Middle frontal gyrus (tissue), 1 donor: ENCODE measurements at regions not wholly inside any gene's neighbourhood (a gene's known extent, or its start where the extent isn't known, plus 50 kb on each side); places are given as distances from the start of the nearest gene placed in this dataset.

ENCODE experiments used
- DNase-seq: peaks from one replicate; pipeline ENCODE4 v3.0.0-alpha.2; 2015; ENCODE audit warnings: low spot score; ENCODE audit errors: extremely low spot score

DNA sequence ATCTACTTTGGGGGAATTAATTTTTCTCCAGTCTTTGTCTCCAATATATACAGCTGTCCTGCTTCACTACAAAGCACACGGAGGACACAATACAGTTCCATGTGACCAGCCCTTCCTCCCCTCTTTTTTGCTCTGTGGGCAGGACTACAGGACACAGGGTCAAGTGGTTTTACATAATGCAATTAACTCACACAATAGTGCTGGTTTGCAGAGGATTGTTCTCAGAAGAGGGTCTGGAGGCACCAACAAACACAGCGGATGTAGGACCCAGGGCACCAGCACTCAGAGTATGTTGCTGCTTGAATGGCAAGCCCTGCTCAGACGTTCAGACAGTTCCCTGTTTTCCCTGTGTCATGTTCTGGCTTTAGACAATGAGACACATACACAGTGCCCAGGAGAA, 52.0 kb upstream of the NPTX2 start:
- DNase-seq = no peak

DNA sequence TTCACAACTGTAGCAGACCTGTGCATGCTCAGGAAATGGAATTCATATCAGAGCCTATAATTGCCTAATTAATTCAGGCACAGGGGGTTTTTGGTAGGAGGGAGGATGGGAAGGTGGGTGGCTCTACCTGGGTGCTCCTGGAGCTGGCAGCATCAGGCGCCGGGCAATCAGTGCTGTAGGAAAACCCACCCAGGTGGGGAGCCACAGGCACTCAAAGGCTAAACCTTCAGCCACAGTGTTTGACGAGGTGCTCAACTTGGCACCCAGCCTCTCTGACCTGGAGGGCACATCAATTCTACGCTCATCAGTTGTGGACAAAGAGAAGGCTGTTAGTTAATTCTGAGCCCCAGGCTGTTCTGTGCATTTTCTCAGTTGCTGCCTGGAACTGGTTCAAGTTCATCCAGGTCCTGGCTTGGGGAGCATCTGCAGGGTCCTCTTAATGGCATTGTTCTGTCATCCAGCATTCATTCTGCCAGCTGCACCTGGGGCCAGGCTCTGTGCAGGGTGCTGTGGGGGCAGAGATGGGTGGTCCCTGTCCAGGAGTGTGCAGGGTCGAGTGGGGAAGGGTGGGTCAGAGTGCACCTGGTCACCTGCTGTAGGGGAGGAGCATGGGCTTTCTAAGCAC, 54.1 kb upstream of the NPTX2 start:
- no peak for DNase-seq

DNA sequence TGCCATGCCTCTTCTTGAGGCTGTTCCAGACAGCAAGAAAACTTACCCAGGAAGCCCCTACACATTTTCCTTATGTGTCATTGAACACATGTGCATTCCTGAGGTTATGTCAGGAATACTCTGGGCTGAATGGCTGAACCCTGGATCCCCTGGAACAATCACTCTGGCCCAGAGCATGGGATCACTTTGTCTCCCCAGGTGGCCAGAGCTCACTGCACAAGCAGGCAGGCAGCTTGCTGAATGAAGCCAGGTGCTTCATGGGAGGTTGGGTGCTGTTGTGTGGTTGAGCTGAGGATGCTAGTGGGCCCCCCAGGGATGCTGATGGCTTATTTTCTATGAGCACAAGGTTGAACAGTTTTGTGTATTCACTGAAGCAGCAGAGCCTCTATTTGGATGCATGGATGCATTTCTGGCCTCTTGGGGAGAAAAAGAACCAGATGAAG, 54.7 kb upstream of the NPTX2 start:
- DNase-seq = no peak

GRCh38 chr7:98559958-98560357, 57.1 kb upstream of the NPTX2 start:
- DNase-seq = no peak

- no peak for DNase-seq
These were observed 57.9 kb upstream of the NPTX2 start for GRCh38 chr7:98559219-98559618.

DNA sequence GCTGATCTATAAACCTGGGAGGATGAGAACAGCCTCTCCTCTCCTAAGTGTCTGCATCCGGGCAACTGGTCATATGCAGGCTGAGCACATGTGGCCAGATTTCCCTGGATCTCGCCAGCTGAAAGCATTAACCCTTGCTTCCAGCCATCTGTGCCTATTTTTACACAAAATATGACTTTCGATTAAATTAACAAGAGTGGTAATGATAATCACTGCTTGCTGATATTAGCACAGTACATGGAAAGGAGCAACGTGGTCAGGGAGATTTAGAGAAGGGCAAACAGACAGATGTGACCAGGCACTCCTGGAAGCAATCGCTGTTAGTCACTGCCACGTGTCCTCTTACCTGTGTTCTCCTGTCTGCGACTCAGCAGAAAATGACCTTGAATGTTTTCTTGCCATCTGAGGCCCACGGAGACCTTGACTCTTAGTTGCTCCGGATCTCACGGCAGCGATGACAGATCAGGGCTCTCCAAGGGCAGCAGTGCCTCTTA, 59.5 kb upstream of the NPTX2 start:
- no peak for DNase-seq

DNA sequence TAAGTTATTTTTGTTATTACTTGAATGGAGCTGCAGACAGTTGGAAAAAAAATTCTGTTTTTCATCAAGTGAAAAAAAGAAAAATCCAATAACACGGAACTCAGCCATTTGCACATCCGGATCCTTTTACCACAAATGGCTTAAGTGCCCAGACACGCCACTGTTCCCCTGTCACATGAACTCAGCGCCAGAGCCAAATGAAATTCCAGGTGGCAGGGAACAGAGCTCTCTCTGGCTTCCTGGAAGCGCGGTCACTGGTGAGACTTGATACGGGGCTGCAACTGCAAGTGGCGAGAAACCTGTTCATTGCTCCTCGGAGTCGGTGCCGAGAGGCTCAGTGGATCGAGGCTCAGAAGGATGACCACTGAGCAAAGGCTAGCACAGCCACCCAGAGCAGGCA, 60.8 kb upstream of the NPTX2 start:
- no peak for DNase-seq

GRCh38 chr7:98555403-98555802, 61.7 kb upstream of the NPTX2 start:
- DNase-seq = no peak

- DNase-seq = no peak
These were observed 63.4 kb upstream of the NPTX2 start for GRCh38 chr7:98553666-98554065.

- DNase-seq = no peak
These were observed 65.3 kb upstream of the NPTX2 start for GRCh38 chr7:98551611-98552273.

DNA sequence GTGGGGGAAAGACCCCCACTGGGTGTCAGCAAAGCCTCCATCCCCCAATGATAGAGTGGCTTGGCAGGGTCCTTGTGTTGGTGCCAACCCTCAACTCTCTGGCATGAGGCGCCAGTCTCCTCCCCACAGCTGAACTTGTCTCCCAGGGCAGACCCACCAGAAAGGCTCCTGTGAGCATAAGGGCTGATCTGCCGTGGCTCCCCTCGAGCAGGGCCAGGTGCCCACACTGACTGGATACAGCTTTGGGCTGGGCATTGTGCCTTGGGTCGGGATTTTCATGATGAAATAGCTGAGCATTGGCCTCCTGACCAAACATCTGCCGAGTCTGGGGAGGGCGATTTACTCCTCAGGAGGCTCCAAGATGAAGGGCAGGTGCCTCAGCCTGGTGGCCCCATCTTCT, 68.1 kb upstream of the NPTX2 start:
- DNase-seq = no peak

DNA sequence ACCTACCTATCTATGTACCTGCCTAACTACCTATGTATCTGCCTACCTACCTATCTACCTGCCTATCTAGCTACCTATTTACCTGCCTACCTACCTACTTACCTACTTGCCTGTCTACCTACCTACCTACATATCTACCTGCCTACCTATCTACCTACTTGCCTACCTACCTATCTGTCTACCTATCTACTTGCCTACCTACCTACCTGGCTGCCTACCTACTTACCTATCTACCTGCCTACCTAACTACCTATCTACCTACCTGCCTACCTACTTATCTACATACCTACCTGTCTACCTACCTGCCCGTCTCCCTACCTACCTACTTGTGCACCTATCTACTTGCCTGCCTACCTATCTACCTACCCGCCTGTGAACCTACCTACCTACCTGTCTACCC, 68.7 kb upstream of the NPTX2 start:
- DNase-seq = no peak

- no peak for DNase-seq
These were observed 76.0 kb upstream of the NPTX2 start for GRCh38 chr7:98541101-98541500.

DNA sequence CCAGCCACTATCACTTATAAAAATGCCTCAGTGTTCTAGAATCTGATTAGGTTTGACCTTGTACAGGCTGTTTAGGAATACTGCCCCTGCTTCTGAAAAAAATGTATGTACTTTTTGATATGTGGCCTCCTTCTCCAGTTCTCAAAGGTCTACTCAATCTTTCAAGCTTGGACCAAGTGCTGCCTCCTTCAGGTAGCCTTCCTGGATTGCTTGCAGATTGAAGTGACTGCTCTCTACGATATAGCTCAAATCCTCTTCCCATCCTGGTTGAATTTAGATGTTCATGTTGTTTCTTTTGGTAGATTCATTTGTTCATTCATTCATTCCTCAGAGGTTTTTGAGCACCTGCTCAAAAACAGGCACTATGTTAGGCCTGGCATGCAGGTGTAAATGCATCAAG, 77.2 kb upstream of the NPTX2 start:
- no peak for DNase-seq

DNA sequence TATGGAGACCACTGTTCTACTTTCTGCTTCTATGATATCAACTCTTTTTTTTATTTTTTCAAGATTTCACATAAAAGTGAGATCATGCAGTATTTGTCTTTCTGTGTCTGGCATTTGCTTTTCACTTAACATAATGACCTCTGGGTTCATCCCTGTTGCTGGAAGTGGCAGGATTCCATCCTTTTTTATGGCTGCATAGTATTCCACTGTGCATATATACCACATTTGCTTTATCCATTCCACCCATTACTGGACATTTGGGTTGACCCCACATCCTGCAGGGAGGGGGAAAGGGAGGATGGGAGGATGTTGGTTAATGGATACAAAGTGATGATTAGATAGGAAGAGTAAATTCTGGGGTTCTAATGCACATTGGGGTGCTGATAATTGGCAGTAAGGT, 80.3 kb upstream of the NPTX2 start:
- DNase-seq = no peak

GRCh38 chr7:98534493-98534892, 82.6 kb upstream of the NPTX2 start:
- DNase-seq = no peak

- no peak for DNase-seq
These were observed 85.4 kb upstream of the NPTX2 start for GRCh38 chr7:98531717-98532116.

DNA sequence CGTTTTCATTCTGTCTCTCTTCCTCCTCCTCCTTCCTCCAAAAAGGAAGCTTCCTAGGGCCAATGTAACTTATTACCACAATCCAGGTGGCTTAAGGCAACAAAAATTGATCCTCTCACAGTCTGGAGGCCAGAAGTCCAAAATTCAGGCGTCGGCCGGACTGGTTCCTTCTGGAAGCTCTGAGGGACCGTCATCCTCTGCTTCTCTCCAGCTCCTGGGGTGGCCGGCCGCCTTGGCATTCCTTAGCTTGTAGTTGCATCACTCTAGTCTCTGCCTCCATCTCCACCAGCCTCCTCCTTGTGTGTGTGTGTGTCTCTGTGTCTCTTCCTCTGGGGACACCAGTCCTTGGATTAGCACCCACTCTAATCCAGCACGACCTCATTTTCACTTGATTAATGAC, 89.0 kb upstream of the NPTX2 start:
- no peak for DNase-seq

- no peak for DNase-seq
These were observed 91.0 kb upstream of the NPTX2 start for GRCh38 chr7:98526059-98526458.

DNA sequence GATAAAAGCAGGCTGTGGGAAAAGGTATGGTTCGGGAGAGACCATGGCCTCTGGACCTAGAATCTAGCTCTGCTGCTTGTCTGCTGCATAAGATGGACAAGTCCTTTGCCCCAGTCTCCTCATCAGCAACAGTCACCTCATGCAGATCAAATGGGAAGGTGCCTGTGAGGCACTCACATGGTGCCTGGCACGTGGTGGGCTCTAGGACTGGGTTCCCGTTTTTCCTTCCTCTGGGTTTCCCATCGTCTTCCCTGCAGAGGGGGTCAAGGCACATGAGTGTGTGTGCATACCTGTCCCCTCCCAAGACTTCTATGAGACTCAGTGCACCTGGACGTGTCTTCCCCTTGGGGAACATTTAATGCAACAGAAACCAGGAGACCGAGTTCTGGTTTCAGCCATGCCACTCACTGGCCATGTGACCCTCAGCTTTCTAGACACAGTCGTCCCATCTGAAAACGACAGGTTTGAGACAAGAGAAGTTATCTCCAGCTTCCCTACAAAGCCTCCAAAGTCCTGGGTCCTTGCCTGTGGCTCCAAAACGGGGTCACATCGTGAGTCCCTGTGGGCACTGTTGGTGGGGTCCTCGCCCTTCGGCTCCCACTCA, 95.9 kb upstream of the NPTX2 start:
- DNase-seq = no peak

- no peak for DNase-seq
These were observed 96.6 kb upstream of the NPTX2 start for GRCh38 chr7:98520356-98520951.

GRCh38 chr7:98518159-98518947, 98.7 kb upstream of the NPTX2 start:
- no peak for DNase-seq
